ENCODE measurements at regions not wholly inside any gene's neighbourhood (a gene's known extent, or its start where the extent isn't known, plus 50 kb on each side); places are given as distances from the start of the nearest gene placed in this dataset.

GRCh38 chr14:45877981-45878380 is 625.0 kb upstream of the MIS18BP1 start (continued):
- TF ChIP-seq KDM1A (IDR thresholded peaks at IDR 0.05; ENCODE audit: borderline replicate concordance, low read length) (no peak), CHD7 (IDR thresholded peaks at IDR 0.05; ENCODE audit: insufficient replicate concordance, low read length) (no peak), KDM4A (IDR thresholded peaks at IDR 0.05; ENCODE audit: low read depth, low read length, severe bottlenecking) (no peak), CBX8 (IDR thresholded peaks at IDR 0.05; ENCODE audit: borderline replicate concordance, low read depth, low read length) (no peak), SIN3A (conservative IDR thresholded peaks at IDR 0.05 in 1 of 2, IDR thresholded peaks at IDR 0.05 in 1 of 2; ENCODE audit: low read depth in 1 of 2, low read length in 2 of 2) (no peak), BCL11A (IDR thresholded peaks at IDR 0.05; ENCODE audit: low read depth in 2 of 2, low read length in 2 of 2) (no peak)

Measured in H1 (cell line).